H9 (cell line): ENCODE measurements at regions not wholly inside any gene's neighbourhood (a gene's known extent, or its start where the extent isn't known, plus 50 kb on each side); places are given as distances from the start of the nearest gene placed in this dataset.

Experiments used
- DNase-seq: peaks from one replicate; pipeline ENCODE4 v3.0.0-alpha.2; 2017
- H2AFZ ChIP-seq: one replicate; pipeline ENCODE4 v1.6.1; 2013; ENCODE audit warnings: mild to moderate bottlenecking, low read length, control low read depth, moderate library complexity
- H2AK5ac ChIP-seq: 2 replicates; pipeline ENCODE4 v1.6.1; 2013; ENCODE audit warnings: low read length, control low read depth, mixed read lengths; ENCODE audit not compliant: insufficient read length
- H2BK120ac ChIP-seq: one replicate; pipeline ENCODE4 v1.6.1; 2013; ENCODE audit warnings: low read depth, mild to moderate bottlenecking, low read length, control low read depth, inconsistent platforms; ENCODE audit not compliant: poor library complexity, severe bottlenecking
- H2BK12ac ChIP-seq: 2 replicates; pipeline ENCODE4 v1.6.1; 2013; ENCODE audit warnings: low read length, control low read depth, mixed read lengths, low read depth; ENCODE audit not compliant: insufficient read length
- H2BK15ac ChIP-seq: 2 replicates; pipeline ENCODE4 v1.6.1; 2013; ENCODE audit warnings: low read depth, low read length, control low read depth
- H2BK20ac ChIP-seq: one replicate; pipeline ENCODE4 v1.6.1; 2013; ENCODE audit warnings: low read depth, mild to moderate bottlenecking, low read length, control low read depth, inconsistent platforms; ENCODE audit not compliant: poor library complexity, severe bottlenecking
- H2BK5ac ChIP-seq: 2 replicates; pipeline ENCODE4 v1.6.1; 2013; ENCODE audit warnings: low read length, control low read depth, mixed read lengths; ENCODE audit not compliant: insufficient read length
- H3K14ac ChIP-seq: 2 replicates; pipeline ENCODE4 v1.6.1; 2013; ENCODE audit warnings: low read length, control low read depth; ENCODE audit not compliant: insufficient read depth
- H3K18ac ChIP-seq: 2 replicates; pipeline ENCODE4 v1.6.1; 2013; ENCODE audit warnings: low read depth, mild to moderate bottlenecking, mixed read lengths, low read length, control low read depth; ENCODE audit not compliant: insufficient read length
- H3K23ac ChIP-seq: 2 replicates; pipeline ENCODE4 v1.6.1; 2013; ENCODE audit warnings: low read length, control low read depth, mixed read lengths, low read depth; ENCODE audit not compliant: insufficient read length
- H3K23me2 ChIP-seq: 2 replicates; pipeline ENCODE4 v1.6.1; 2013; ENCODE audit warnings: low read depth, mild to moderate bottlenecking, mixed read lengths, low read length, control low read depth; ENCODE audit not compliant: insufficient read length, poor library complexity, severe bottlenecking
- H3K27ac ChIP-seq: 2 replicates; pipeline ENCODE4 v1.5.1; 2013; ENCODE audit warnings: low read length, control low read depth, mixed read lengths, low read depth; ENCODE audit not compliant: insufficient read length
- H3K27me3 ChIP-seq: 2 replicates; pipeline ENCODE4 v1.6.1; 2013; ENCODE audit warnings: low read length, control low read depth, inconsistent platforms; ENCODE audit not compliant: insufficient read depth
- H3K4ac ChIP-seq: 2 replicates; pipeline ENCODE4 v1.6.1; 2013; ENCODE audit warnings: low read depth, mild to moderate bottlenecking, control low read depth, inconsistent platforms, low read length, moderate library complexity
- H3K4me1 ChIP-seq: 2 replicates; pipeline ENCODE4 v1.6.1; 2013; ENCODE audit warnings: low read length, control low read depth, inconsistent platforms; ENCODE audit not compliant: insufficient read depth
- H3K4me2 ChIP-seq: 2 replicates; pipeline ENCODE4 v1.6.1; 2013; ENCODE audit warnings: low read length, control low read depth, mixed read lengths; ENCODE audit not compliant: insufficient read length, insufficient read depth
- H3K56ac ChIP-seq: 2 replicates; pipeline ENCODE4 v1.6.1; 2013; ENCODE audit warnings: low read depth, mild to moderate bottlenecking, mixed read lengths, low read length, control low read depth; ENCODE audit not compliant: insufficient read length
- H3K79me1 ChIP-seq: 2 replicates; pipeline ENCODE4 v1.6.1; 2013; ENCODE audit warnings: low read depth, mild to moderate bottlenecking, moderate library complexity, low read length, control low read depth, inconsistent platforms; ENCODE audit not compliant: insufficient read depth, poor library complexity, severe bottlenecking
- H3K79me2 ChIP-seq: 2 replicates; pipeline ENCODE4 v1.6.1; 2013; ENCODE audit warnings: low read length, control low read depth, inconsistent platforms; ENCODE audit not compliant: insufficient read depth
- H3K9ac ChIP-seq: 2 replicates; pipeline ENCODE4 v1.6.1; 2013; ENCODE audit warnings: low read length, control low read depth, mixed read lengths; ENCODE audit not compliant: insufficient read length; ENCODE audit errors: extremely low read depth
- H3K9me3 ChIP-seq: one replicate; pipeline ENCODE4 v1.6.1; 2013; ENCODE audit warnings: low read depth, low read length, inconsistent platforms; ENCODE audit not compliant: control insufficient read depth
- H3T11ph ChIP-seq: one replicate; pipeline ENCODE4 v1.6.1; 2013; ENCODE audit warnings: mild to moderate bottlenecking, low read length, control low read depth, inconsistent platforms
- H4K20me1 ChIP-seq: one replicate; pipeline ENCODE4 v1.6.1; 2013; ENCODE audit not compliant: control insufficient read depth, insufficient read length, insufficient read depth
- H4K5ac ChIP-seq: 2 replicates; pipeline ENCODE4 v1.6.1; 2013; ENCODE audit warnings: low read depth, mild to moderate bottlenecking, mixed read lengths, low read length, control low read depth; ENCODE audit not compliant: insufficient read length
- H4K8ac ChIP-seq: replicated peaks from 2 replicates; pipeline ENCODE4 v1.6.1; 2013; ENCODE audit warnings: low read length, control low read depth, mixed read lengths, low read depth; ENCODE audit not compliant: insufficient read length
- H4K91ac ChIP-seq: 2 replicates; pipeline ENCODE4 v1.6.1; 2013; ENCODE audit warnings: low read depth, mild to moderate bottlenecking, moderate library complexity, mixed read lengths, low read length, control low read depth; ENCODE audit not compliant: insufficient read length
- H3K27ac Mint-ChIP-seq, 3 experiments: 2 replicates in 2 of 3; 3 replicates in 1 of 3; pipeline ENCODE4 v1.8.0; 2020 to 2021; ENCODE audit warnings: mixed read lengths in 3 of 3, mild to moderate bottlenecking in 1 of 3, moderate library complexity in 1 of 3
- H3K27me3 Mint-ChIP-seq: 2 replicates; pipeline ENCODE4 v1.8.0; 2021; ENCODE audit warnings: low read depth, mild to moderate bottlenecking, moderate library complexity, mixed read lengths
- H3K36me3 Mint-ChIP-seq, 3 experiments: 2 replicates in 2 of 3; 3 replicates in 1 of 3; pipeline ENCODE4 v1.8.0; 2020 to 2021; ENCODE audit warnings: low read depth in 3 of 3, mixed read lengths in 3 of 3; ENCODE audit not compliant: insufficient read depth in 1 of 3
- H3K4me1 Mint-ChIP-seq, 2 experiments: 2 replicates each; pipeline ENCODE4 v1.8.0; 2020; ENCODE audit warnings: mixed read lengths in 2 of 2
- H3K4me3 Mint-ChIP-seq, 2 experiments: 2 replicates in 1 of 2; 3 replicates in 1 of 2; pipeline ENCODE4 v1.8.0; 2020 to 2021; ENCODE audit warnings: mild to moderate bottlenecking in 2 of 2, mixed read lengths in 2 of 2, moderate library complexity in 1 of 2
- H3K9me3 Mint-ChIP-seq, 2 experiments: 2 replicates in 1 of 2; 3 replicates in 1 of 2; pipeline ENCODE4 v1.8.0; 2020; ENCODE audit warnings: mild to moderate bottlenecking in 2 of 2, mixed read lengths in 2 of 2, moderate library complexity in 1 of 2
- CTCF ChIP-seq: fragments of 200-600 bp; sonication (generic); conservative IDR thresholded peaks from 3 replicates; pipeline ENCODE4 v1.8.0; 2021; ENCODE audit warnings: antibody characterized with exemption, mild to moderate bottlenecking
- WGBS: extraction: QIAGEN DNeasy Blood & Tissue Kit; methylation state at CpG from one replicate; pipeline ENCODE4 v1.1.7; 2013; ENCODE audit warnings: missing lambda C conversion rate, low lambda C conversion rate, mixed read lengths; ENCODE audit not compliant: insufficient read length; ENCODE audit errors: extremely low coverage; 5-methylcytosine and 5-hydroxymethylcytosine counted together

DNA sequence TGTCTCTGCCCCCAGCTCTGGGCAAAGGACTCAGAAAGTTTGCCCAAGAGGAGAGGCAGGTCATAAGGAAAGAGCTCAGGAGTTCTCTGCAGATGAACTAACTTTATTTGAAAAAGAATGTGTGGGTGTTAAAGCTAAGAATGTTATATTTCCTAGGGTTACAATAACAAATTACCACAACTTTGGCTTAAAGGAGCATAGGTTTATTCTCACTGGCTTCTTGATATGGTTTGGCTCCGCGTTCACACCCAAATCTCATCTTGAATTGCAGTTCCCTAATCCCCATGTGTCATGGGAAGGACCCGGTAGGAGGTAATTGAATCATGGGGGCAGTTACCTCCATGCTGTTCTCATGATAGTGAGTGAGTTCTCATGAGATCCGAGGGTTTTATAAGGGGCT lies 383.7 kb upstream of the CFAP20DC start:
- Histone ChIP-seq H3K4ac (no peak overlapping the region), H3K56ac (no peak overlapping the region), H3K18ac (no peak overlapping the region), H2BK120ac (no peak overlapping the region), H2AK5ac (no peak overlapping the region), H3K14ac (no peak overlapping the region), H3T11ph (no peak overlapping the region), H2BK15ac (no peak overlapping the region), H2BK12ac (no peak overlapping the region), H4K8ac (no peak overlapping the region), H3K9ac (no peak overlapping the region), H4K91ac (no peak overlapping the region), H2BK20ac (no peak overlapping the region), H2BK5ac (no peak overlapping the region), H3K23me2 (no peaks in the 10 kb centered on the region), H3K23ac (no peak overlapping the region), H3K4me2 (no peak overlapping the region), H2AFZ (no peak overlapping the region), H3K9me3 (no peaks in the 10 kb centered on the region), H4K5ac (no peak overlapping the region), H3K27ac (no peak overlapping the region), H3K79me1 (no peaks in the 10 kb centered on the region), H4K20me1 (no peaks in the 10 kb centered on the region), H3K79me2 (no peaks in the 10 kb centered on the region), H3K4me1 (no peaks in the 10 kb centered on the region), H3K27me3 (peaks cover 8% of the 10 kb centered on the region)
- no peak for DNase-seq
- Mint-ChIP-seq H3K4me1 (no peaks in the 10 kb centered on the region), H3K27me3 (peaks cover 74% of the 10 kb centered on the region), H3K4me3 (no peak overlapping the region), H3K9me3 (no peaks in the 10 kb centered on the region), H3K36me3 (no peaks in the 10 kb centered on the region; a peak in 1 of 7 replicates), H3K27ac (no peak overlapping the region)
- WGBS, result no CpG with 5 or more reads among the region's 4 CpGs
- no peak for TF ChIP-seq CTCF
